GM18909 (cell line): ENCODE measurements at regions not wholly inside any gene's neighbourhood (a gene's known extent, or its start where the extent isn't known, plus 50 kb on each side); places are given as distances from the start of the nearest gene placed in this dataset.
"Not testable (repeated sequence)": the region's sequence is repeated elsewhere in the genome, so short reads cannot be mapped to it uniquely, and the experiment has no call there.

Experiments
- ATAC-seq: cut with Tn5 transposase; IDR thresholded peaks from one replicate; pipeline ENCODE4 v1.9.1; 2021; ENCODE audit warnings: mild to moderate bottlenecking; ENCODE audit not compliant: unreplicated experiment, poor library complexity

GRCh38 chr1:83488105-83488504 lies 510.8 kb downstream of the TTLL7 start:
- peak; percentile 91 for ATAC-seq

- ATAC-seq: peak; percentile 37
Measured at GRCh38 chr1:83487460-83487859, 511.5 kb downstream of the TTLL7 start.

GRCh38 chr1:83485314-83486019 lies 513.5 kb downstream of the TTLL7 start:
- ATAC-seq: peak; percentile 15

GRCh38 chr1:83481284-83481683 lies 517.6 kb downstream of the TTLL7 start:
- not testable (repeated sequence) for ATAC-seq

- ATAC-seq: peak; percentile 78
Measured at GRCh38 chr1:83479591-83480239, 519.2 kb downstream of the TTLL7 start.

- not testable (repeated sequence) for ATAC-seq
Measured at GRCh38 chr1:83478127-83478526, 520.8 kb downstream of the TTLL7 start.

GRCh38 chr1:83476518-83476917 lies 522.4 kb downstream of the TTLL7 start:
- ATAC-seq: peak; percentile 70

- not testable (repeated sequence) for ATAC-seq
Measured at GRCh38 chr1:83474946-83475345, 524.0 kb downstream of the TTLL7 start.

GRCh38 chr1:83473986-83474385 lies 524.9 kb downstream of the TTLL7 start:
- not testable (repeated sequence) for ATAC-seq

- ATAC-seq: not testable (repeated sequence)
Measured at GRCh38 chr1:83472066-83472465, 526.9 kb downstream of the TTLL7 start.

- ATAC-seq: peak; percentile 68
Measured at GRCh38 chr1:83471272-83471671, 527.7 kb downstream of the TTLL7 start.

- not testable (repeated sequence) for ATAC-seq
Measured at GRCh38 chr1:83468336-83468735, 530.6 kb downstream of the TTLL7 start.

- not testable (repeated sequence) for ATAC-seq
Measured at GRCh38 chr1:83457735-83458248, 541.1 kb downstream of the TTLL7 start.

- ATAC-seq: not testable (repeated sequence)
Measured at GRCh38 chr1:83457281-83457680, 541.7 kb downstream of the TTLL7 start.

GRCh38 chr1:83455753-83456152 lies 543.2 kb downstream of the TTLL7 start:
- peak; percentile 41 for ATAC-seq

- not testable (repeated sequence) for ATAC-seq
Measured at GRCh38 chr1:83445873-83446272, 553.1 kb downstream of the TTLL7 start.

- not testable (repeated sequence) for ATAC-seq
Measured at GRCh38 chr1:83442412-83442811, 556.5 kb downstream of the TTLL7 start.

- ATAC-seq: not testable (repeated sequence)
Measured at GRCh38 chr1:83440586-83440985, 558.3 kb downstream of the TTLL7 start.

GRCh38 chr1:83440021-83440420 lies 558.9 kb downstream of the TTLL7 start:
- not testable (repeated sequence) for ATAC-seq

- not testable (repeated sequence) for ATAC-seq
Measured at GRCh38 chr1:83438316-83438715, 560.6 kb downstream of the TTLL7 start.

GRCh38 chr1:83435336-83435735 lies 563.6 kb downstream of the TTLL7 start:
- not testable (repeated sequence) for ATAC-seq
